Aorta (tissue), 5 donors: ENCODE measurements at regions not wholly inside any gene's neighbourhood (a gene's known extent, or its start where the extent isn't known, plus 50 kb on each side); places are given as distances from the start of the nearest gene placed in this dataset.

Source experiments
- ATAC-seq: fragments of 200-7000 bp; cut with Tn5 transposase; one replicate; pipeline ENCODE4 v1.9.1; 2022; ENCODE audit warnings: moderate library complexity; ENCODE audit not compliant: low FRiP score
- DNase-seq, 2 donors: peaks; one replicate each; pipeline ENCODE4 v3.0.0-alpha.2; 2020
- H3K27ac ChIP-seq, 2 donors: one replicate each; pipeline ENCODE4 v1.5.1; 2013; ENCODE audit warnings: low read length in 2 of 2, mild to moderate bottlenecking in 2 of 2, moderate library complexity in 2 of 2, control low read depth in 1 of 2, inconsistent platforms in 1 of 2, low read depth in 1 of 2
- H3K27me3 ChIP-seq, 2 donors: one replicate each; pipeline ENCODE4 v1.6.1; 2013; ENCODE audit warnings: control low read depth in 1 of 2, low read length in 1 of 2, mild to moderate bottlenecking in 1 of 2, moderate library complexity in 1 of 2; ENCODE audit not compliant: insufficient read depth in 2 of 2, control insufficient read depth in 1 of 2
- H3K36me3 ChIP-seq, 2 donors: one replicate each; pipeline ENCODE4 v1.6.1; 2013; ENCODE audit warnings: control low read depth in 1 of 2, low read length in 1 of 2, mild to moderate bottlenecking in 1 of 2; ENCODE audit not compliant: insufficient read depth in 2 of 2, control insufficient read depth in 1 of 2
- H3K4me1 ChIP-seq, 2 donors: one replicate each; pipeline ENCODE4 v1.6.1; 2013; ENCODE audit warnings: low read length in 2 of 2, control low read depth in 1 of 2, mild to moderate bottlenecking in 1 of 2, moderate library complexity in 1 of 2; ENCODE audit not compliant: insufficient read depth in 2 of 2, control insufficient read depth in 1 of 2
- H3K4me3 ChIP-seq, 2 donors: one replicate each; pipeline ENCODE4 v1.5.1; 2013; ENCODE audit warnings: low read length in 2 of 2, control low read depth in 1 of 2, mild to moderate bottlenecking in 1 of 2
- H3K9me3 ChIP-seq: one replicate; pipeline ENCODE4 v1.6.1; 2013; ENCODE audit warnings: mild to moderate bottlenecking, low read length; ENCODE audit not compliant: control insufficient read depth
- WGBS, 2 donors: extraction: QIAGEN DNeasy Blood & Tissue Kit; methylation state at CpG; one replicate each; pipeline ENCODE4 v1.1.7; 2013; 5-methylcytosine and 5-hydroxymethylcytosine counted together
- intact Hi-C, 2 donors: fragments of 100-400 bp; cut with DNase I; formaldehyde crosslinking; loops; one replicate each; pipeline versions ENCODE4 v1.14.2 to v1.15.0; 2022
- donor health status: healthy with polysubstance abuse.
- donor health status: Bipolar disorder and iron deficiency.
- donor health status: DM: no; HTN: no; CAD: no.
- donor health status: DM: no; HTN: no; CAD: no.
- donor health status: DM: yes; HTN: yes; CAD: no.

DNA sequence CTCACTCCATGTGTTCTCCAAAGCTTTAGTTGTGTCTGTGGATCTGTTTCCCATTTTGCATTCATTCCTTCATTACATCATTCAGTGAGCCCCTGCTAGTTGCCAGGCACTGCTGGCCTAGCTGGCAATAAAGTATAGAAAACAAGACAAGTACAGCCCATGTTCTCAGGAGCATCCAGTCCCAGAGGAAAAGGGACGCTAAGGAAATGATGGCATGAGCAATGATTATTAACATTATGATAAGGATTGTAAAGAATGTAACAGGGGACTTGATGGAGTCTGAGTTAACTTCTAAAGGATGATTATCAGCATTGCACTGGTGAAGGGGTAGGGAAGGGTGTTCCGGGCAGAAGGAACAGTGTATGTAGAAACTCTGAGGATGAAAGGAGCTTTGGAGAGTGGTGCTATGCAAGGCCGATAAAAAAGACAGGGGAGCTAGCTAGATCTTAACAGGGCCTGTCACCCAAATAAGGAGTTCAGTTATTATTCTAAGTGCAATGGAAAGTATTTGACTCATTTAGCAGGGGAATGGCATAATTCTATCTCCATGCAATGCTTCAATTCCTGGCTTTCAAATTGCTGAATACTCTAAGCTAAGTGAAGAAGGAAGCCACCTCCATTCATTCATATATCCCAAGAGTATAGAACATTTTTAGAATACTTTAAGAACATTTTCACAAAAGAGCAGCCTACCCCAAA lies 258.2 kb upstream of the STT3B start:
- Histone ChIP-seq H3K27ac (peak overlapping the region; percentile 89), H3K4me1 (peaks cover 2 to 6% of the 10 kb centered on the region in 2 donors), H3K9me3 (no peaks in the 10 kb centered on the region), H3K4me3 (no peak overlapping the region), H3K27me3 (no peaks in the 10 kb centered on the region), H3K36me3 (no peaks in the 10 kb centered on the region)
- intact Hi-C loops, result loop anchor here in 1 of 2 donors (5.0 to 10.0 kb wide), 2 partner anchors 80 to 107 kb away; no protein-coding TSS in a partner anchor
- DNase-seq (no peak), ATAC-seq (peak; percentile 74)
- WGBS, 2 donors, result 18 to 21% methylated on average over 3 of the region's 3 CpGs

DNA sequence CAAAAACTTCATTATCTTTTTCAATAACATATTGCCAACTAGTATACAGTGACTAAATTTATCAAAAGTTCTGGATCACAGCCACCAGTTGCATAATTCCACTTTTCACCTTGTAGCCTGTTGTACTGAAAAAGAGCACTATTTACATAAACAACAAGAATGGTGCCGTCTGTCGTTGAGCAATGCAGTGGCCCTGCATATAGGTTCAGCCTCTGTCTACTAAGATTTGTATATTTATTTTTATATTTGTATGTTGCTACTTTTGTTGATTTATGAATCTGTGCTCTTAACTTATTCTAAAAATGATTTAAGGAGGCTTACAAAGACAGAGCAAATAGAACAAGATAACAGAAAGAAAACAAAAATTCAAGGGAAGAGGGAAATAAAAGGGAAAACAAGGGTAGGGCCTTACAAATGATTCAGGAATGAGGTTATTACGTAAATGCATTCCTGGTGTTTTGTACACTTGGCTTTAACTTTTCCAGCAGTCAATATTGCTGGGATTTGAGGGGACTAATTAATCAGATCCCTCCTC lies 257.6 kb upstream of the STT3B start:
- DNase-seq (no peak), ATAC-seq (peak; percentile 52)
- H3K4me3 ChIP-seq, result no peak overlapping the region
- peak overlapping the region; percentile 53 to 71 for H3K27ac ChIP-seq
- peaks cover 2 to 6% of the 10 kb centered on the region in 2 donors for H3K4me1 ChIP-seq
- no peaks in the 10 kb centered on the region for H3K27me3 ChIP-seq
- 4 to 6% methylated on average over 3 of the region's 3 CpGs for WGBS, 2 donors
- intact Hi-C loops, result loop anchor here in 1 of 2 donors (5.0 to 10.0 kb wide), 2 partner anchors 80 to 108 kb away; no protein-coding TSS in a partner anchor
- H3K9me3 ChIP-seq, result no peaks in the 10 kb centered on the region
- H3K36me3 ChIP-seq, result no peaks in the 10 kb centered on the region

DNA sequence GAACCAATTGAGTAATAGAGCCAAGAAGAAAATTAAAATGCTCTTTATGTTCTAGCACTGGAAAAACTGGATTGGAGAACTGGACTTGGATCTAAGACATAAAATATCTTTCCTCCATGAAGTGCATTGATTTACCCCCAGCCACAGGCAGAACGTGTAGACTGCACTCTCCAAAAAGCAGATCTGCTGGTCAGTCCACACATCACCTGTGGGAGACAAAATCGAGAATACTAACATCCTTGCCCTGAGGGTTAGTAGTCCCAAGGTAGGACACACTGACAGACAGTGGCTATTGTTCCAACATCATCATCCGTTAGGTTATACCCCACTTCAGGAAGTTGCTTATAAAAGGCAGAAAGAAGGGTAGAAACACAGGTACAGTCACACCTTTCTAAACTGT lies 257.1 kb upstream of the STT3B start:
- 67% methylated on average over 3 of the region's 3 CpGs for WGBS, 2 donors
- DNase-seq (no peak), ATAC-seq (no peak)
- no peaks in the 10 kb centered on the region for H3K36me3 ChIP-seq
- H3K4me3 ChIP-seq, result no peak overlapping the region
- H3K9me3 ChIP-seq, result no peaks in the 10 kb centered on the region
- H3K4me1 ChIP-seq, result peaks cover 2 to 6% of the 10 kb centered on the region in 2 donors
- peak overlapping the region in 1 of 2 donors; percentile 97 for H3K27ac ChIP-seq
- intact Hi-C loops, result loop anchor here in 1 of 2 donors (5.0 to 10.0 kb wide), 2 partner anchors 81 to 108 kb away; no protein-coding TSS in a partner anchor
- H3K27me3 ChIP-seq, result no peaks in the 10 kb centered on the region

DNA sequence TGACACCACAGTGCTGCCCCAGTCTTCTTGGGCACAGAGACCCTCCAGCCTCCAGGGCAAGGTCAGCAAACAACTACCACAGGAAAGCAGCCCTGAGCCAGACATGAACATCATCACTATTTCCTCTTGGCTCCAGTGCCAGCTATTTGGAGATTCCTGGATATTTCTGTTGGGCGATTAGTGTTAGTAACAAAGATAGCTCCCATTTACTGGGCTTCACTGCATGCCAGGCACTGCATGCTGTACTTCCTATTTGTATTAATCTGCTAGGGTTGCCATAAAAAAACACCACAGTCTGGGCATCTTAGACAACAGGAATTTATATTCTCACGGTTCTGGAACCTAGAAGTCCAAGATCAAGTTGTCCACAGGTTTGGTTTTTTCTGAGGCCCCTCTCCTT lies 255.1 kb upstream of the STT3B start:
- Histone ChIP-seq H3K27ac (peak overlapping the region in 1 of 2 donors; percentile 49), H3K27me3 (no peaks in the 10 kb centered on the region), H3K36me3 (no peaks in the 10 kb centered on the region), H3K4me1 (peaks cover 2 to 6% of the 10 kb centered on the region in 2 donors), H3K4me3 (no peak overlapping the region), H3K9me3 (no peaks in the 10 kb centered on the region)
- intact Hi-C loops, result loop anchor here in 1 of 2 donors (5.0 to 10.0 kb wide), 2 partner anchors 83 to 110 kb away; no protein-coding TSS in a partner anchor
- no peak for ATAC-seq
- WGBS, 2 donors, result 3 to 6% methylated on average over 2 of the region's 2 CpGs
- DNase-seq, result no peak

DNA sequence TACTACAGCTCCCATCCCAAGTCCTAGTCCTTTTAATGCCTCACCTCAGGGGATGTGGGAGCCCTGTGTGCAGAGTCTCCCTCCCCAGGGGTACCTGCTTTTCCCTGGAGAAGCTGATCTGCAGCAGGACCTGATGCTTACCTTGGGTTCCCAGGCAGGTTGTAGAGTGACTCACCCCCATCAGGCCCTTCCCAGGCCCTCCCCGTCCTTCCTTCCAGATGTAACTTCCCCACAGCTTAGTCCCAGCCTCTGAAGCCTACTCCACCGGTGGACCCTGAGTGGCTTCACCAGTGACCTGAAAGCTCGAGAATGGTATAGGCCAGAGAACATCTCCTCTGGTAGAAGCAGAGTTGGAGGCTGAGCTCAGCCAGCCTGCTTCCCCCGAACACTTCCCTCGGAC lies 254.2 kb upstream of the STT3B start:
- Histone ChIP-seq H3K4me1 (peaks cover 2 to 6% of the 10 kb centered on the region in 2 donors), H3K9me3 (no peaks in the 10 kb centered on the region), H3K27ac (peak overlapping the region in 1 of 2 donors; percentile 3), H3K4me3 (no peak overlapping the region), H3K36me3 (no peaks in the 10 kb centered on the region), H3K27me3 (no peaks in the 10 kb centered on the region)
- intact Hi-C loops, result loop anchor here in 1 of 2 donors (5.0 to 10.0 kb wide), 2 partner anchors 84 to 111 kb away; no protein-coding TSS in a partner anchor
- WGBS, 2 donors, result 95 to 99% methylated on average over 5 of the region's 5 CpGs
- no peak for DNase-seq
- no peak for ATAC-seq

DNA sequence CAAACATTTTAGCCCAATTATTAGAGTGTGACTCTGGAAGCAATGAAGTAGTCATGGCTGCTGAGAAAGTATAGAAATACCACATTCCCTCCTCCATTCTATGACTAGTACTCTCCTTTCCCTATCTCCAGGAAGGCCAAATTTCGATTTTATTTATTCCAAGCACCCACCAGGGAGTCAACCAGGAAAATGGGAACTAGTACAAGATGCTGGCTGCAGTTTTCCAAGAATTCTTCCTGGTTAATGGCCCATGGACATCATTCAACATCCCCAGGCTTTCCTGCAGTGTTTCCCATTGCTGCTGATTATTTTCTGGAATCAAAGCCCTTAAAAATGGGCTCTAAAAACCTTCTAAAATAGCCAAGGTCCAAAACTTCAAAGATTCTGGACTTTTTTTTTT lies 247.9 kb upstream of the STT3B start:
- Histone ChIP-seq H3K9me3 (no peaks in the 10 kb centered on the region), H3K27me3 (no peaks in the 10 kb centered on the region), H3K36me3 (no peaks in the 10 kb centered on the region), H3K4me1 (no peaks in the 10 kb centered on the region), H3K27ac (no peak overlapping the region), H3K4me3 (no peak overlapping the region)
- ATAC-seq, result no peak
- intact Hi-C loops, result no loop called here
- WGBS, 2 donors, result 52 to 75% methylated on average over 1 of the region's 1 CpG
- no peak for DNase-seq

GRCh38 chr3:31285833-31286486 lies 246.8 kb upstream of the STT3B start:
- DNase-seq (no peak), ATAC-seq (no peak)
- intact Hi-C loops, result no loop called here
- Histone ChIP-seq H3K4me3 (no peak overlapping the region), H3K27me3 (no peaks in the 10 kb centered on the region), H3K4me1 (no peaks in the 10 kb centered on the region), H3K36me3 (no peaks in the 10 kb centered on the region), H3K27ac (no peak overlapping the region), H3K9me3 (no peaks in the 10 kb centered on the region)
- 79 to 88% methylated on average over 2 of the region's 2 CpGs for WGBS, 2 donors

DNA sequence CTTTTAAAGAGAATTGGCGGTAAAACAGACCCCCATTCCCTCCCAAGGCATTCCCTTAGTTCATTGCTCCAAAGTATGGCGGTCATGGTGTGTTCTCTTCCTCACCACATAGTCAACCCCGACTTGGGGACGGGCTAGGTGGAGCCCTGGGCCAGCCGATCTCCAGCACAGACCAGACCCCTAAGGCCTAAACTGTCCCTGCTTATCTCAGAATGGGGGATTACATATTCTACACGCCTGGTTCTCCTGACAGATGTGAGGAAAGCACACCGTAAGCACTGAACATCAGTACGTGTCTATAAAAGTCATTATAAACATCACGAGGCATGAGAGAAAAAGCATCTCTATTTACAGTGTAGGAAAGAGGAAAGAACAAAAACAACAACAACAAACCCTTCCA lies 244.5 kb upstream of the STT3B start:
- intact Hi-C loops, result no loop called here
- WGBS, 2 donors, result 97% methylated on average over 9 of the region's 9 CpGs
- Histone ChIP-seq H3K4me1 (no peaks in the 10 kb centered on the region), H3K9me3 (no peaks in the 10 kb centered on the region), H3K27ac (no peak overlapping the region), H3K4me3 (no peak overlapping the region), H3K36me3 (no peaks in the 10 kb centered on the region), H3K27me3 (no peaks in the 10 kb centered on the region)
- ATAC-seq (no peak), DNase-seq (no peak)
